Trophoblast cell (in vitro differentiated cells and primary cell): ENCODE measurements at regions not wholly inside any gene's neighbourhood (a gene's known extent, or its start where the extent isn't known, plus 50 kb on each side); places are given as distances from the start of the nearest gene placed in this dataset.
A peak's percentile ranks its signal among the peaks of the same experiment; 100 is the strongest.

ENCODE experiments used
- DNase-seq, 2 donors: peaks; one replicate each; pipeline ENCODE4 v3.0.0-alpha.2; 2016
- H2AFZ ChIP-seq: 2 replicates; pipeline ENCODE4 v1.6.1; 2013; ENCODE audit warnings: low read length, moderate library complexity, mild to moderate bottlenecking; ENCODE audit not compliant: insufficient read depth, poor library complexity
- H2AK5ac ChIP-seq: 2 replicates; pipeline ENCODE4 v1.6.1; 2013; ENCODE audit warnings: mild to moderate bottlenecking, low read length
- H2BK120ac ChIP-seq: 2 replicates; pipeline ENCODE4 v1.6.1; 2013; ENCODE audit warnings: low read length, mild to moderate bottlenecking, moderate library complexity; ENCODE audit not compliant: insufficient read depth, poor library complexity
- H2BK12ac ChIP-seq: 2 replicates; pipeline ENCODE4 v1.6.1; 2013; ENCODE audit warnings: mild to moderate bottlenecking, low read length, moderate library complexity
- H2BK5ac ChIP-seq: 2 replicates; pipeline ENCODE4 v1.6.1; 2013; ENCODE audit warnings: low read length, low read depth, moderate library complexity, mild to moderate bottlenecking; ENCODE audit not compliant: poor library complexity
- H3K14ac ChIP-seq: 2 replicates; pipeline ENCODE4 v1.6.1; 2013; ENCODE audit warnings: mild to moderate bottlenecking, low read length
- H3K18ac ChIP-seq: 2 replicates; pipeline ENCODE4 v1.6.1; 2013; ENCODE audit warnings: mild to moderate bottlenecking, low read length
- H3K23ac ChIP-seq: 2 replicates; pipeline ENCODE4 v1.6.1; 2013; ENCODE audit warnings: low read length
- H3K27ac ChIP-seq: 2 replicates; pipeline ENCODE4 v1.5.1; 2013; ENCODE audit warnings: low read depth, mild to moderate bottlenecking, inconsistent platforms, low read length, moderate library complexity
- H3K27me3 ChIP-seq: 2 replicates; pipeline ENCODE4 v1.6.1; 2013; ENCODE audit warnings: inconsistent platforms, mild to moderate bottlenecking, low read length, moderate library complexity; ENCODE audit not compliant: insufficient read depth
- H3K36me3 ChIP-seq, 2 experiments: 1 replicate in 1 of 2; 2 replicates in 1 of 2; pipeline ENCODE4 v1.6.1; 2013; ENCODE audit warnings: low read length in 2 of 2, mild to moderate bottlenecking in 2 of 2, moderate library complexity in 1 of 2; ENCODE audit not compliant: insufficient read depth in 2 of 2, control insufficient read depth in 1 of 2
- H3K4ac ChIP-seq: 2 replicates; pipeline ENCODE4 v1.6.1; 2013; ENCODE audit warnings: low read depth, mild to moderate bottlenecking, low read length, moderate library complexity
- H3K4me1 ChIP-seq, 2 experiments: 1 replicate in 1 of 2; 2 replicates in 1 of 2; pipeline ENCODE4 v1.6.1; 2013; ENCODE audit warnings: low read length in 2 of 2, mild to moderate bottlenecking in 2 of 2, moderate library complexity in 1 of 2; ENCODE audit not compliant: insufficient read depth in 2 of 2, control insufficient read depth in 1 of 2
- H3K4me2 ChIP-seq: 2 replicates; pipeline ENCODE4 v1.6.1; 2013; ENCODE audit warnings: inconsistent platforms, mild to moderate bottlenecking, low read length, moderate library complexity
- H3K4me3 ChIP-seq: 2 replicates; pipeline ENCODE4 v1.5.1; 2013; ENCODE audit warnings: mild to moderate bottlenecking, low read depth, low read length, inconsistent platforms
- H3K79me1 ChIP-seq: one replicate; pipeline ENCODE4 v1.6.1; 2013; ENCODE audit warnings: low read length
- H3K79me2 ChIP-seq: 2 replicates; pipeline ENCODE4 v1.6.1; 2013; ENCODE audit warnings: low read length, mild to moderate bottlenecking; ENCODE audit not compliant: control insufficient read depth, insufficient read depth, poor library complexity
- H3K9ac ChIP-seq: 2 replicates; pipeline ENCODE4 v1.6.1; 2013; ENCODE audit warnings: mild to moderate bottlenecking, low read length
- H3K9me3 ChIP-seq: 2 replicates; pipeline ENCODE4 v1.6.1; 2013; ENCODE audit warnings: low read depth, mild to moderate bottlenecking, control low read depth, inconsistent platforms, low read length; ENCODE audit not compliant: insufficient read depth
- H4K12ac ChIP-seq: 2 replicates; pipeline ENCODE4 v1.6.1; 2013; ENCODE audit warnings: low read depth, mild to moderate bottlenecking, low read length, moderate library complexity
- H4K8ac ChIP-seq: 2 replicates; pipeline ENCODE4 v1.6.1; 2013; ENCODE audit warnings: low read depth, mild to moderate bottlenecking, low read length, moderate library complexity
- H4K91ac ChIP-seq: one replicate; pipeline ENCODE4 v1.6.1; 2013; ENCODE audit warnings: low read depth, mild to moderate bottlenecking, low read length, moderate library complexity
- WGBS: extraction: QIAGEN DNeasy Blood & Tissue Kit; methylation state at CpG from one replicate; pipeline ENCODE4 v1.1.7; 2013; ENCODE audit warnings: missing lambda C conversion rate; ENCODE audit not compliant: insufficient read length, insufficient coverage; ENCODE audit errors: extremely low coverage; 5-methylcytosine and 5-hydroxymethylcytosine counted together

DNA sequence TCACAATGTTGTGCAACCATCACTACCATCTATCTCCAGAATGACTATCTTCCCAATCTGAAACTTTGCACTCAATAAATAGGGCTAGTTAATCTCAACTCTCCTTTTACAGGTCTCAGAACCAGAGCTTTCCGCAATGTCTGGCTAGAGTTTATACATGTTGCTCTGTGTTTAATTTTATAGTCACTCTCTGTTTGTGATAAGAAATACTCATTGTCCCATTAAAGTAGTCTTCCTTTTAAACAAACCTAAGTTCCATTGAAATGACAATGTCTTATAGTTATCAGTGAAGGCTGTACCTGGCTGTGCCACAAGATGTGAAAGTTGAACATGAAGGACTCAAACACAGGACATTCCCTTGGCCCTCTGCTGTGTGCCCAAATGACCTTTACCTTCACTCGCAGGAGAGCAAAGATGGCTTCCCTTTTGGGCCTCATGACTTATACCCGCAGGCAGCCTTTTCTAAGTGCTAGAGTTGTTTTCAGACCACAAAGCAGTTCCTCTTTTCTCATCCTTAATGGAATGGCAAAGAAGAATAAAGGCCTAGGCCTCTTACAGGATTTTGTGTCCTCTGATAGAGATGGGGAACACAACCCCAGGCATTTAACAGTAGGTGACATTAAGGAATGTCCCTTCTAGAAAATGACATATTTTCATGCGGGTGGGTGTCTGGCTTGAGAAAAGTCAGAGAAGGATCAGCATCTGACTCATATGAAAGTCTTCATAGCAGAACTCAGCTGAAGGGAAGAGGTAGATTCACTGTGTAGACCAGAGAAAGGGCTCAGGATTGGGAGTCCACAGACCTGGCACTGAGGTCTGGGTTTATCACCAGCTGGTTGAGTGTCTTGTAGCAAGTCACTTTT, 69.6 kb upstream of the ATP10B start:
- H3K23ac ChIP-seq, result no peak overlapping the region
- WGBS, result no CpG with 5 or more reads among the region's 4 CpGs
- no peak overlapping the region for H2BK120ac ChIP-seq
- no peak overlapping the region for H4K12ac ChIP-seq
- no peak overlapping the region for H4K8ac ChIP-seq
- H3K4me2 ChIP-seq, result no peak overlapping the region
- no peak overlapping the region for H2AFZ ChIP-seq
- H2BK5ac ChIP-seq, result no peak overlapping the region
- H3K27me3 ChIP-seq, result no peaks in the 10 kb centered on the region
- peak; percentile 59 to 84 for DNase-seq
- H2BK12ac ChIP-seq, result no peak overlapping the region
- H3K79me1 ChIP-seq, result peaks cover 4% of the 10 kb centered on the region
- no peak overlapping the region for H3K4me3 ChIP-seq
- no peak overlapping the region for H3K18ac ChIP-seq
- H4K91ac ChIP-seq, result no peak overlapping the region
- no peaks in the 10 kb centered on the region for H3K79me2 ChIP-seq
- no peak overlapping the region for H2AK5ac ChIP-seq
- no peak overlapping the region for H3K27ac ChIP-seq
- no peak overlapping the region for H3K9ac ChIP-seq
- H3K14ac ChIP-seq, result no peak overlapping the region
- H3K4ac ChIP-seq, result no peak overlapping the region
- no peaks in the 10 kb centered on the region for H3K36me3 ChIP-seq
- H3K9me3 ChIP-seq, result no peaks in the 10 kb centered on the region
- peaks cover 2 to 5% of the 10 kb centered on the region in 2 experiments for H3K4me1 ChIP-seq

GRCh38 chr5:160919626-160920025, 67.6 kb upstream of the ATP10B start:
- DNase-seq, result no peak
- no peak overlapping the region for H2BK120ac ChIP-seq
- no peak overlapping the region for H4K12ac ChIP-seq
- no peak overlapping the region for H3K9ac ChIP-seq
- H3K36me3 ChIP-seq, result no peaks in the 10 kb centered on the region
- peaks cover 2 to 5% of the 10 kb centered on the region in 2 experiments for H3K4me1 ChIP-seq
- H3K18ac ChIP-seq, result no peak overlapping the region
- H3K4ac ChIP-seq, result no peak overlapping the region
- H3K27me3 ChIP-seq, result no peaks in the 10 kb centered on the region
- no peak overlapping the region for H3K27ac ChIP-seq
- no peak overlapping the region for H2AFZ ChIP-seq
- no peak overlapping the region for H4K8ac ChIP-seq
- H3K23ac ChIP-seq, result no peak overlapping the region
- no peak overlapping the region for H3K14ac ChIP-seq
- no peak overlapping the region for H2BK12ac ChIP-seq
- no peak overlapping the region for H3K4me3 ChIP-seq
- H4K91ac ChIP-seq, result no peak overlapping the region
- H3K9me3 ChIP-seq, result no peaks in the 10 kb centered on the region
- no peak overlapping the region for H2AK5ac ChIP-seq
- H3K79me2 ChIP-seq, result no peaks in the 10 kb centered on the region
- no CpG with 5 or more reads among the region's 8 CpGs for WGBS
- H3K4me2 ChIP-seq, result no peak overlapping the region
- peaks cover 2% of the 10 kb centered on the region for H3K79me1 ChIP-seq
- no peak overlapping the region for H2BK5ac ChIP-seq

- Histone ChIP-seq H3K27me3 (no peaks in the 10 kb centered on the region), H3K4me2 (no peak overlapping the region), H2AK5ac (no peak overlapping the region), H3K9ac (no peak overlapping the region), H3K4ac (no peak overlapping the region), H3K23ac (no peak overlapping the region), H3K4me1 (peaks cover 0 to 1% of the 10 kb centered on the region in 2 experiments), H4K91ac (no peak overlapping the region), H3K27ac (no peak overlapping the region), H2BK120ac (no peak overlapping the region), H4K12ac (no peak overlapping the region), H3K79me1 (peaks cover 2% of the 10 kb centered on the region), H2AFZ (no peak overlapping the region), H3K4me3 (no peak overlapping the region), H3K9me3 (no peaks in the 10 kb centered on the region), H3K36me3 (no peaks in the 10 kb centered on the region), H3K79me2 (no peaks in the 10 kb centered on the region), H4K8ac (no peak overlapping the region), H2BK5ac (no peak overlapping the region), H2BK12ac (no peak overlapping the region), H3K18ac (no peak overlapping the region), H3K14ac (no peak overlapping the region)
- WGBS, result no CpG with 5 or more reads among the region's 2 CpGs
- DNase-seq, result no peak
Measured at GRCh38 chr5:160918386-160918785, 66.4 kb upstream of the ATP10B start.

DNA sequence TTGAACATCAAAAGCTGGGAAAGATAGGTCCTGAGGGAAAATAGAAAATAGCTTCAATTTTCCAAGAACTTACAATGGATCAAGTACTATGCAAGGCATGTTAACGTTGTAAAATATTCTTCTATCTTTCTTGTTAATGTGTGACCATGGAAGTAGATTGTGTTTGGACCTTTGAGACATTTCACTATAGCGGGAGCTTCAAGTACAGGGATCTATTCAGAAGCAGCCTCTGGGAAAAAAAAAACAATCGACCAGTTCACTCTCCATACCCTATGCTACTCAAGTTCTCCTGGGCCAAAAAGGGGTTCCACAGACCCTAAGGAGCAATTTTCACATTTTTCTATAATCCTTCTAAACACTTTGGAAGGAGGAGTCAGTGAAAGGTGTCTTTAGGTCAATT, 54.1 kb upstream of the ATP10B start:
- no peak overlapping the region for H2BK5ac ChIP-seq
- H2BK12ac ChIP-seq, result no peak overlapping the region
- no peak overlapping the region for H2BK120ac ChIP-seq
- H3K4me1 ChIP-seq, result no peaks in the 10 kb centered on the region
- no peak overlapping the region for H4K8ac ChIP-seq
- H4K12ac ChIP-seq, result no peak overlapping the region
- no peak overlapping the region for H3K4ac ChIP-seq
- no peak overlapping the region for H3K9ac ChIP-seq
- no peaks in the 10 kb centered on the region for H3K36me3 ChIP-seq
- H3K79me1 ChIP-seq, result peaks cover 1% of the 10 kb centered on the region
- no peaks in the 10 kb centered on the region for H3K9me3 ChIP-seq
- no peak overlapping the region for H3K23ac ChIP-seq
- no peak overlapping the region for H3K4me3 ChIP-seq
- H2AFZ ChIP-seq, result no peak overlapping the region
- H4K91ac ChIP-seq, result no peak overlapping the region
- no peak overlapping the region for H3K27ac ChIP-seq
- H3K27me3 ChIP-seq, result no peaks in the 10 kb centered on the region
- H3K79me2 ChIP-seq, result no peaks in the 10 kb centered on the region
- no peak overlapping the region for H3K14ac ChIP-seq
- H3K4me2 ChIP-seq, result no peak overlapping the region
- H2AK5ac ChIP-seq, result no peak overlapping the region
- peak in 1 of 2 donors; percentile 62 for DNase-seq
- WGBS, result no CpG with 5 or more reads among the region's 3 CpGs
- no peak overlapping the region for H3K18ac ChIP-seq
